Osteoblast (primary cell): ENCODE measurements at regions not wholly inside any gene's neighbourhood (a gene's known extent, or its start where the extent isn't known, plus 50 kb on each side); places are given as distances from the start of the nearest gene placed in this dataset.

Source experiments
- DNase-seq: peaks from one replicate; pipeline ENCODE4 v3.0.0; 2011; ENCODE audit warnings: low spot score, mixed read lengths; ENCODE audit not compliant: insufficient read length; ENCODE audit errors: missing footprints
- H2AFZ ChIP-seq: 2 replicates; pipeline ENCODE4 v1.6.0; 2011; ENCODE audit warnings: mild to moderate bottlenecking, low read length
- H3K27ac ChIP-seq: 2 replicates; pipeline ENCODE4 v1.5.1; 2011; ENCODE audit warnings: mild to moderate bottlenecking, low read depth, low read length, moderate library complexity
- H3K27me3 ChIP-seq: 2 replicates; pipeline ENCODE4 v1.6.0; 2012; ENCODE audit warnings: mild to moderate bottlenecking, control low read depth, inconsistent platforms, low read length, moderate library complexity; ENCODE audit not compliant: insufficient read depth
- H3K36me3 ChIP-seq: 2 replicates; pipeline ENCODE4 v1.5.1; 2011; ENCODE audit warnings: mild to moderate bottlenecking, low read length, control low read depth, moderate library complexity; ENCODE audit not compliant: insufficient read depth
- H3K4me1 ChIP-seq: 2 replicates; pipeline ENCODE4 v1.5.1; 2011; ENCODE audit warnings: mild to moderate bottlenecking, low read length, control low read depth, moderate library complexity; ENCODE audit not compliant: insufficient read depth
- H3K4me2 ChIP-seq: 2 replicates; pipeline ENCODE4 v1.6.0; 2011; ENCODE audit warnings: mild to moderate bottlenecking, low read length; ENCODE audit not compliant: insufficient read depth
- H3K4me3 ChIP-seq: fragments of 200-600 bp; sonication (generic); 3 replicates; pipeline ENCODE4 v1.5.1; 2012; ENCODE audit warnings: mild to moderate bottlenecking, low read length, inconsistent platforms; ENCODE audit not compliant: insufficient read depth
- H3K79me2 ChIP-seq: 2 replicates; pipeline ENCODE4 v1.6.0; 2012; ENCODE audit warnings: mild to moderate bottlenecking, low read length, control low read depth, inconsistent platforms; ENCODE audit not compliant: insufficient read depth
- H3K9me3 ChIP-seq: 2 replicates; pipeline ENCODE4 v1.5.1; 2011; ENCODE audit warnings: low read depth, low read length, control low read depth
- H4K20me1 ChIP-seq: 2 replicates; pipeline ENCODE4 v1.6.0; 2012; ENCODE audit warnings: mild to moderate bottlenecking, low read length, control low read depth; ENCODE audit not compliant: insufficient read depth
- TF ChIP-seq, protein P1 (sequence below): IDR thresholded peaks from 2 replicates; pipeline ENCODE4 v1.5.1; 2011; ENCODE audit warnings: mild to moderate bottlenecking, low read depth, low read length, moderate library complexity; ENCODE audit errors: extremely low read depth

DNA sequence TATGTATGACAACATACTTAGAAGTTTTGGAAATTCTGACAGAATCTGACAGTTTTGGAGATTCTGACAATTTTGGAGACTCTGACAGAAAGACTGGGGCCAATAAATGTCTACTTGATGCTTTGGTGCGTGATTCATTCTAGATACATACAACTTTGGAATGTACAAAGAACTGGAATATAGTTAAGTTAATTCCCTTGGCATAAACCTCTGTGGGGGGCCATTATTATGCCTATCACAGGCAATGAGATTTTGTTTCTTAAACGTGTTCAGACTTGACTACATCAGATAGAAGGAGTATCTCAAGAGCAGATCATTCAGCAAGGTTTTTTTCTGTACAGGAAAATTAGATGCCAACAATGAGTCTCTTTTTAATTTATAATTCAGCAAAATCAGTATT, 617.6 kb upstream of the ZNF717 start:
- TF ChIP-seq, protein P1, sequence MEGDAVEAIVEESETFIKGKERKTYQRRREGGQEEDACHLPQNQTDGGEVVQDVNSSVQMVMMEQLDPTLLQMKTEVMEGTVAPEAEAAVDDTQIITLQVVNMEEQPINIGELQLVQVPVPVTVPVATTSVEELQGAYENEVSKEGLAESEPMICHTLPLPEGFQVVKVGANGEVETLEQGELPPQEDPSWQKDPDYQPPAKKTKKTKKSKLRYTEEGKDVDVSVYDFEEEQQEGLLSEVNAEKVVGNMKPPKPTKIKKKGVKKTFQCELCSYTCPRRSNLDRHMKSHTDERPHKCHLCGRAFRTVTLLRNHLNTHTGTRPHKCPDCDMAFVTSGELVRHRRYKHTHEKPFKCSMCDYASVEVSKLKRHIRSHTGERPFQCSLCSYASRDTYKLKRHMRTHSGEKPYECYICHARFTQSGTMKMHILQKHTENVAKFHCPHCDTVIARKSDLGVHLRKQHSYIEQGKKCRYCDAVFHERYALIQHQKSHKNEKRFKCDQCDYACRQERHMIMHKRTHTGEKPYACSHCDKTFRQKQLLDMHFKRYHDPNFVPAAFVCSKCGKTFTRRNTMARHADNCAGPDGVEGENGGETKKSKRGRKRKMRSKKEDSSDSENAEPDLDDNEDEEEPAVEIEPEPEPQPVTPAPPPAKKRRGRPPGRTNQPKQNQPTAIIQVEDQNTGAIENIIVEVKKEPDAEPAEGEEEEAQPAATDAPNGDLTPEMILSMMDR = no peak
- no peaks in the 10 kb centered on the region for H3K4me1 ChIP-seq
- no peak overlapping the region for H3K4me2 ChIP-seq
- H3K36me3 ChIP-seq = no peaks in the 10 kb centered on the region
- H3K27ac ChIP-seq = no peak overlapping the region
- H3K9me3 ChIP-seq = no peaks in the 10 kb centered on the region
- H3K79me2 ChIP-seq = no peaks in the 10 kb centered on the region
- H3K4me3 ChIP-seq = no peak overlapping the region
- no peaks in the 10 kb centered on the region for H4K20me1 ChIP-seq
- H2AFZ ChIP-seq = no peak overlapping the region
- no peaks in the 10 kb centered on the region for H3K27me3 ChIP-seq
- no peak for DNase-seq

DNA sequence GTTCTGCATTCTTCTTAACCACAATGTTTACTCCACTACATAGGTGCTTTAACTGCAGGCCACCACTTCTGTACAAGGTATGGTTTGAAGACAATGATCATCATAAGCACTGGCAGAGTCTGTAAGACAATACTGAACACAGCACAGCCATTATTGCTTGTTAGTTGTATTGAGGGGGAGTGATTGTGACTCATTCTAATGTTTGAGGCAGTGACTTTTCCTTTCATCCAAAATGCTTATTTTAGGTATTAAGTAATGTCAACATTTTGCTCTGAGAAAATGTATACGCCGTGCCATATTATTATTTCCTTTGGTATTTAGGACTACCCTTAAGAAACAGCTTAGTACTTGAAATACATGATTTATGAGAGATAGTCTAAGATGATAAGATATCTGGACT, 618.2 kb upstream of the ZNF717 start:
- H3K4me1 ChIP-seq = no peaks in the 10 kb centered on the region
- no peaks in the 10 kb centered on the region for H3K27me3 ChIP-seq
- no peaks in the 10 kb centered on the region for H4K20me1 ChIP-seq
- H3K9me3 ChIP-seq = no peaks in the 10 kb centered on the region
- no peaks in the 10 kb centered on the region for H3K36me3 ChIP-seq
- TF ChIP-seq, protein P1 = no peak
- H3K4me2 ChIP-seq = no peak overlapping the region
- H2AFZ ChIP-seq = no peak overlapping the region
- H3K4me3 ChIP-seq = no peak overlapping the region
- DNase-seq = no peak
- no peaks in the 10 kb centered on the region for H3K79me2 ChIP-seq
- no peak overlapping the region for H3K27ac ChIP-seq

DNA sequence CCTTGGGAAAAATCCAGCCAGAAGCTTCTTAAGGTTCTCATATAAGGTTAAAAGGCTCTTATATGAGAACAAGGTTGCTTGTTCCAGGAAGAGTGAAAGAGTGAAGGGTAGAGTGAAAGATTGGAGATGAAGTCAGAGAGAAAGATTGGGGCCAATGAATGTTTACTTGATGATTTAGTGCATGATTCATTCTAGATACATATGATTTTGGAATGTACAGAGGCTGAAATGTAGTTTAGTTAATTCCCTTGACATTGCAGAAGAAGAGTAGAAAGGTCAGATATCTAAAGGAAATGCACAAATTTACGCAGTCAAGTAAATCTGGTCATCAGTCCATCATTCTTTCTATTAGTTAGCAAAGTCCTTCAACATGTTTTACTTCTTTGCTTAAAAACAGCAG, 619.8 kb upstream of the ZNF717 start:
- Histone ChIP-seq H3K79me2 (no peaks in the 10 kb centered on the region), H3K4me1 (no peaks in the 10 kb centered on the region), H3K9me3 (no peaks in the 10 kb centered on the region), H3K27me3 (no peaks in the 10 kb centered on the region), H3K4me2 (no peak overlapping the region), H3K4me3 (no peak overlapping the region), H3K36me3 (no peaks in the 10 kb centered on the region), H3K27ac (no peak overlapping the region), H4K20me1 (no peaks in the 10 kb centered on the region), H2AFZ (no peak overlapping the region)
- TF ChIP-seq, protein P1 = no peak
- DNase-seq = no peak

DNA sequence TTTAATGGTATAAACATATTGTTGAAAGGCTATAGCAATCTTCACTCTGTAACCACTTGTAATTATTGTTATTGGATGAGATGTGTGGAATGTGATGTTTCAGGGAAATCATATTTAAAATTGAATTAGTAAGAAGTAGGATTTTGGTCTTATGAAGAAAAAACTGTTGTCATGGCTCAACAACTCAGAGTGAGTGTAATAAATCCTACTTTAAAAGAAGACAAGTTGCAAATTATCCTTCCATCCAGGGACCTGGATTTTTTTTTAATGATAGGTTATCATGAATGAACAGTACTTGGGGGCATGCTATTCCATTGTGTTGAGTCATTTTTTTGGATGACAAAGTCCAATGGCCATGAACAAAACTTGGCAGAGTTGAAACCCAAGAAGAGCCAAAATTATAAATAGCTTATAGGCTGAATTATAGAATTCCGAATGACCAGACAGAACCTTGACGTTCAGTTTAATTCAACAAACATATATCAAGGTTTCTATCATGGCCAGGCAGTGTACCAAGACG, 625.5 kb upstream of the ZNF717 start:
- Histone ChIP-seq H3K27ac (no peak overlapping the region), H3K79me2 (no peaks in the 10 kb centered on the region), H3K27me3 (no peaks in the 10 kb centered on the region), H3K4me2 (no peak overlapping the region), H4K20me1 (no peaks in the 10 kb centered on the region), H3K4me1 (no peaks in the 10 kb centered on the region), H3K36me3 (no peaks in the 10 kb centered on the region), H3K4me3 (no peak overlapping the region), H3K9me3 (no peaks in the 10 kb centered on the region), H2AFZ (no peak overlapping the region)
- no peak for DNase-seq
- TF ChIP-seq, protein P1 = no peak
